GM13977 (cell line): ENCODE measurements at regions not wholly inside any gene's neighbourhood (a gene's known extent, or its start where the extent isn't known, plus 50 kb on each side); places are given as distances from the start of the nearest gene placed in this dataset.

Source experiments
- DNase-seq: peaks from one replicate; pipeline ENCODE4 v3.0.0; 2012; ENCODE audit warnings: low spot score
- in situ Hi-C: fragments of 300-500 bp; cut with MboI; formaldehyde crosslinking; loops from one replicate; pipeline ENCODE4 v1.12.0; 2022; ENCODE audit warnings: low sequenced_read_pairs, low pct_unique_long_range_greater_than_20kb, mixed read lengths, inconsistent platforms; ENCODE audit not compliant: unreplicated experiment
- TF ChIP-seq, protein P1 (sequence below): IDR thresholded peaks from 2 replicates; pipeline ENCODE4 v1.5.1; 2012; ENCODE audit warnings: mild to moderate bottlenecking, control low read depth; ENCODE audit not compliant: insufficient read depth; ENCODE audit errors: extremely low read depth, missing control alignments

DNA sequence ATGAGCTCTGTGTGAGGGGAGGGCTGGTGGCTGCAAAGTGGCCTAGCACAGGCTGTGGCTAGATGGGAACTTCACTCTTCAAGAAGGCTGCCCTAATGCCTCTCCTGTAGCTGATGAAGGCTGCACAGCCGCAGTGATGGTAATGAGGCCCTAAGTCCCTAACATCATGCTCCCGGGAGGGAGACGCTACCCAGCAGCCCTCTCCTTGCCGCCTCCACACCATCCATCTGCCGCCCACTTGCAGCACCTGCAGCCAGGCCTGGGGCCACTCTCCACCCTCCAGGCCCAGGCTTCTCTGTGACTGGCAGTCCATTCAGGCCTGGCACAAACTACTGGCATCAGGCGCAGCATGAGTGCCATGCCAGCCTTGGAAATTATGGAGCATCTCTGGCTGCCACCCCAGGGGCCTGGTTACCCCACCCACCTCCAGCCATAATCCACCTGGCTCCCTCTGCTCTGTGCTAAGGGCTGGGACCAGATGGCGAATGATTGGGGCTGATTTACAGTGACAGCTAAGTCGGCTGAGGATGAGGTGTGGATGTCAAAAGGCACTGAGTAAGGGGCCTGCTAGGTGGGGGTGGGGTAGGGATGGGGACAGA, 284.2 kb downstream of the LRFN2 start:
- DNase-seq = no peak
- TF ChIP-seq, protein P1, sequence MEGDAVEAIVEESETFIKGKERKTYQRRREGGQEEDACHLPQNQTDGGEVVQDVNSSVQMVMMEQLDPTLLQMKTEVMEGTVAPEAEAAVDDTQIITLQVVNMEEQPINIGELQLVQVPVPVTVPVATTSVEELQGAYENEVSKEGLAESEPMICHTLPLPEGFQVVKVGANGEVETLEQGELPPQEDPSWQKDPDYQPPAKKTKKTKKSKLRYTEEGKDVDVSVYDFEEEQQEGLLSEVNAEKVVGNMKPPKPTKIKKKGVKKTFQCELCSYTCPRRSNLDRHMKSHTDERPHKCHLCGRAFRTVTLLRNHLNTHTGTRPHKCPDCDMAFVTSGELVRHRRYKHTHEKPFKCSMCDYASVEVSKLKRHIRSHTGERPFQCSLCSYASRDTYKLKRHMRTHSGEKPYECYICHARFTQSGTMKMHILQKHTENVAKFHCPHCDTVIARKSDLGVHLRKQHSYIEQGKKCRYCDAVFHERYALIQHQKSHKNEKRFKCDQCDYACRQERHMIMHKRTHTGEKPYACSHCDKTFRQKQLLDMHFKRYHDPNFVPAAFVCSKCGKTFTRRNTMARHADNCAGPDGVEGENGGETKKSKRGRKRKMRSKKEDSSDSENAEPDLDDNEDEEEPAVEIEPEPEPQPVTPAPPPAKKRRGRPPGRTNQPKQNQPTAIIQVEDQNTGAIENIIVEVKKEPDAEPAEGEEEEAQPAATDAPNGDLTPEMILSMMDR = no peak
- in situ Hi-C loops = no loop called here

GRCh38 chr6:40299681-40300080, 287.5 kb downstream of the LRFN2 start:
- TF ChIP-seq, protein P1 = no peak
- in situ Hi-C loops = no loop called here
- DNase-seq = no peak

DNA sequence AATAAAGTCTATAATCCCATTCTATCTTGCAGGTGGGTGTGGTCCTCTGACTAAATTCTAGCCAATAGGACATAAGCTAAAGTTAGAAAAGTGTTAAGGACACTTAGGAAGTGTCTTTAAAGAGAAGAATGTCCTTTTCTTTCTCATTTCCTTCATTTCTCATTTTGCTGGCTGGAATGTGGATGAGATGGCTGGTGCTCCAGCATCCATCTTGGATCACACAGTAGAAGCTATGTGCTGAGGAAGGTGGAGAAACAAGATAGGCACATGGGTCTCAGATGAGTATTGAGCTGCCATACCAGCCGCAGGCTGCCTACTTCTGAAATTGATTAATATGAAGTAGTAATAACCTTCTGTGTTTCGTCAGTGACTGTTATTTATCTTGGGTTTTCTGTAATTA, 289.0 kb downstream of the LRFN2 start:
- TF ChIP-seq, protein P1 = no peak
- in situ Hi-C loops = no loop called here

GRCh38 chr6:40295251-40295950, 291.8 kb downstream of the LRFN2 start:
- TF ChIP-seq, protein P1 = no peak
- no peak for DNase-seq
- in situ Hi-C loops = no loop called here

More for the DNA sequence above, 289.0 kb downstream of the LRFN2 start:
- DNase-seq = no peak

- in situ Hi-C loops = no loop called here
- no peak for DNase-seq
- TF ChIP-seq, protein P1 = no peak
Observed at GRCh38 chr6:40293460-40294185, 293.5 kb downstream of the LRFN2 start.

- no peak for DNase-seq
- TF ChIP-seq, protein P1 = no peak
- in situ Hi-C loops = no loop called here
Observed at GRCh38 chr6:40293060-40293459, 294.1 kb downstream of the LRFN2 start.
